HCT116 (cell line): ENCODE measurements at regions not wholly inside any gene's neighbourhood (a gene's known extent, or its start where the extent isn't known, plus 50 kb on each side); places are given as distances from the start of the nearest gene placed in this dataset.
"Not testable (repeated sequence)": the region's sequence is repeated elsewhere in the genome, so short reads cannot be mapped to it uniquely, and the experiment has no call there.

ENCODE experiments used
- CBX3 ChIP-seq: IDR thresholded peaks from 2 replicates; pipeline ENCODE4 v1.6.1; 2012; ENCODE audit warnings: low read depth
- EZH2 ChIP-seq: fragments of 200-600 bp; sonication (generic); IDR thresholded peaks from 2 replicates; pipeline ENCODE4 v1.6.1; 2017; ENCODE audit warnings: antibody characterized with exemption, mixed run types
- JUND ChIP-seq: IDR thresholded peaks from 2 replicates; pipeline ENCODE4 v1.6.1; 2012
- TF ChIP-seq, protein P1 (sequence below), 3 experiments: fragments of 200-600 bp in 1 of 3; sonication (generic) in 1 of 3; IDR thresholded peaks in 2 of 3; conservative IDR thresholded peaks in 1 of 3; 2 replicates each; pipeline ENCODE4 v1.5.1; 2012 to 2017; ENCODE audit warnings: low read depth in 2 of 3, low read length in 2 of 3, antibody characterized with exemption in 1 of 3, borderline replicate concordance in 1 of 3, control low read depth in 1 of 3, mild to moderate bottlenecking in 1 of 3, mixed read lengths in 1 of 3, mixed run types in 1 of 3, moderate library complexity in 1 of 3; ENCODE audit not compliant: insufficient read depth in 1 of 3
- TF ChIP-seq, protein P2 (sequence below): IDR thresholded peaks from 2 replicates; pipeline ENCODE4 v1.6.1; 2012

DNA sequence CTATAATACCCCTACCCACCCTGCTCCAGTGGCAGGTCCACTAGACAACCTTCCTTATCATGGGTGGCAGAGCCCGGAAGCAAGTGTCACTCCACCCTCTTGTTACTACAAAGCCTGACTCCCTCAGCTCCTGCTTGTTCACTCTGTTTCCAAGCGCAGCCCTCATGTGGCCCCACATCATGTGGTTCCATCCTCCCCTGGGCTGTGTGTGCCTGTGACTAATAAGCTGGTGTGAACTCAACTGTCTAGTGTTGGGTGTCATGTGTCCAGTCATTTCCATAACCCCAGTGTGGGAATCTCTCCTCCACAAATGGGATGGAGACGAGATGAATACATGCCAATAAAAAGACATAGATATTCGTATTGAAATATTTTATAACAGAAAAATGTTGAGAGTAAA is 87.0 kb downstream of the GOLGA8T start:
- TF ChIP-seq, protein P1, sequence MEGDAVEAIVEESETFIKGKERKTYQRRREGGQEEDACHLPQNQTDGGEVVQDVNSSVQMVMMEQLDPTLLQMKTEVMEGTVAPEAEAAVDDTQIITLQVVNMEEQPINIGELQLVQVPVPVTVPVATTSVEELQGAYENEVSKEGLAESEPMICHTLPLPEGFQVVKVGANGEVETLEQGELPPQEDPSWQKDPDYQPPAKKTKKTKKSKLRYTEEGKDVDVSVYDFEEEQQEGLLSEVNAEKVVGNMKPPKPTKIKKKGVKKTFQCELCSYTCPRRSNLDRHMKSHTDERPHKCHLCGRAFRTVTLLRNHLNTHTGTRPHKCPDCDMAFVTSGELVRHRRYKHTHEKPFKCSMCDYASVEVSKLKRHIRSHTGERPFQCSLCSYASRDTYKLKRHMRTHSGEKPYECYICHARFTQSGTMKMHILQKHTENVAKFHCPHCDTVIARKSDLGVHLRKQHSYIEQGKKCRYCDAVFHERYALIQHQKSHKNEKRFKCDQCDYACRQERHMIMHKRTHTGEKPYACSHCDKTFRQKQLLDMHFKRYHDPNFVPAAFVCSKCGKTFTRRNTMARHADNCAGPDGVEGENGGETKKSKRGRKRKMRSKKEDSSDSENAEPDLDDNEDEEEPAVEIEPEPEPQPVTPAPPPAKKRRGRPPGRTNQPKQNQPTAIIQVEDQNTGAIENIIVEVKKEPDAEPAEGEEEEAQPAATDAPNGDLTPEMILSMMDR (IDR thresholded peaks at IDR 0.05 in 2 of 3, conservative IDR thresholded peaks at IDR 0.05 in 1 of 3; ENCODE audit: borderline replicate concordance in 1 of 3, insufficient read depth in 1 of 3, low read depth in 2 of 3, low read length in 2 of 3): not testable (repeated sequence)
- TF ChIP-seq, protein P2, sequence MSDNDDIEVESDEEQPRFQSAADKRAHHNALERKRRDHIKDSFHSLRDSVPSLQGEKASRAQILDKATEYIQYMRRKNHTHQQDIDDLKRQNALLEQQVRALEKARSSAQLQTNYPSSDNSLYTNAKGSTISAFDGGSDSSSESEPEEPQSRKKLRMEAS: not testable (repeated sequence)
- TF ChIP-seq EZH2, CBX3, JUND: not testable (repeated sequence)
